Limb (tissue), 2 donors: ENCODE measurements at regions not wholly inside any gene's neighbourhood (a gene's known extent, or its start where the extent isn't known, plus 50 kb on each side); places are given as distances from the start of the nearest gene placed in this dataset.

ENCODE experiments used
- DNase-seq, 2 donors: peaks; one replicate each; pipeline ENCODE4 v3.0.0-alpha.2; 2016; ENCODE audit errors: extremely low spot score in 2 of 2

DNA sequence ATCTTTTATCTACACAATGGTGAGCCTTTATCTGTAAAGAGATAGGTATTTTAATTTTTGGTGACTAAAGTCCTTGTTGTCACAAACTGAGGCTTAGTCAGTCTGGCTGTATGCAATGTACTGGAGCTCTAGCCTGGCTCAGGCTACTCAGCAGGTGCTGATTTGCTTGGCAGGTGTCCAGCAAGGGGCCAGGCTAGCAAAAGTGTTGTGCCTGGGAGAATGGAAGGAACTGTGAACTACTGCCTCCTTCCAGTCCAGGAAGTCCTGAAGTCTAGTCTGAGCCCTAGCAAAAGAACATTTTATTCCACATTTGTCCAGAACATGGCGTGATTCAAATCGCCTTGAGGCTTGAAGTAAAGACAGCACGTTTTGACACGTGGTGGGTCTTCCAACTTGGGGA lies 260.5 kb downstream of the CCDC85A start:
- DNase-seq, result peak; percentile 22 to 59

DNA sequence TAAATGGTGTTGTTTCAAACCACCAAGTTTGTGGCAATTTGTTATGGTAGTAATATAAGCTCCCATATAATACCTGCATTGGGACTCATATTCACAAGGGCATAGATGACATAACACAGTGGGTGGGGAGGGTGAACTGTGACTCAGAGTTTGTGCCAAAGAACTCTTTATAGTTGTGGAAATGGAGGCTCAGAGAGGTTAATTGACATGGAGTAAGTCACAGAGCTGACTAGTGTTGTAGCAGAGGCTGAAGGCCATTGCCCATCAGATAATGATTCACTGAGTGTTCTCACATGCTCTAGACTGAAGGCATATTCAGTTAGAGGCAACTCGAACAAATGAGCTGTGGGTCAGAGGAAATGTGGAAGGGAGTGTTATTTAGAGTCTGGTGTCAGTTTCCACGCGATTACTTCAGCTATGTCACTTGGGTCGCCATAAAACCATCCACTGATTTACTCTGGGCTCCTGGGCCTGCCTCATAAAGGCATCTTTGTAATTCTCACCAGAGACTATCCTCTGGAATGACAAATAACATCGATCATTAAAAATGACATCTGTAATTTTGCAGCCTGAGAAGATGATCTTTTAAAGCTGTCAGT lies 264.7 kb downstream of the CCDC85A start:
- DNase-seq, result no peak

DNA sequence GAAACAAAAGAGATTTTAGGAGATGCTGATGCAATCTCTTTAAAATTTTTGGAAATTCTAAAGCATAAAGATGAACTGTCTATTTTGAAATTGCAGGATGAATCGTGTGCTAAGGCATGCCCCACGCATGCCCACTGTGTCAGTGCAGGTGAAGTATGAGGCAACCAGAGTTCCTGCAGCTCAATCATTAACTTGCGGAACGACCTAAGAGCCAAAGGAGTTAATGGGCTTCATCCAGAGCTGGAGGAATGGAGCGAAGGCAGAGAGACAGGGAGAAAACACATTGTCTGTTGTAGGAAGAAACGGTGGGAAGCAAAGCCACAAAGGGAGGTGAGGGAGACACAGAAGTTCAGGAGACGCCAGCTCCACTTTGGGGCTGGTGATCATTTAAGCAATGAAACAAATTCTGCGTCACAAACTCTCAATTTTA lies 265.2 kb downstream of the CCDC85A start:
- DNase-seq, result no peak

DNA sequence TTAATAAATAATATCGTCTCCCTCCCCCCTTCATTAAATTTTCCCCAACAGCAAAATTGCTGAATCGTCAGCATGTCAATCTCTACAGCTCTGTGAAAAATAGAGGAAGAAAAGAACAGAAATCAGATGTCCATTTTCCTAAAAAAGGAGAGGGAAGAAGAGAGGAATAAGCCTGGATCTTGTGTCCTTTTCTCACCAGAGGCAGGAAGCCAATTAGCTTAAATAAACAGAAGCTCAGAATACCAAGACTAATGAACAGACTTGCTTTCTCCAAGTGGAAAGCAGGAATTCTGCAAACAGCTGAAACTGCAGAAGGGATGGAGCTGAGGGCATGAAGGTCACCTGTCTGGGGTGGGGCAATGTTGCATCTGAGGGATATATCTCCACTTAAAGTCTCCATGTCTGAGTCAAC lies 265.7 kb downstream of the CCDC85A start:
- no peak for DNase-seq

DNA sequence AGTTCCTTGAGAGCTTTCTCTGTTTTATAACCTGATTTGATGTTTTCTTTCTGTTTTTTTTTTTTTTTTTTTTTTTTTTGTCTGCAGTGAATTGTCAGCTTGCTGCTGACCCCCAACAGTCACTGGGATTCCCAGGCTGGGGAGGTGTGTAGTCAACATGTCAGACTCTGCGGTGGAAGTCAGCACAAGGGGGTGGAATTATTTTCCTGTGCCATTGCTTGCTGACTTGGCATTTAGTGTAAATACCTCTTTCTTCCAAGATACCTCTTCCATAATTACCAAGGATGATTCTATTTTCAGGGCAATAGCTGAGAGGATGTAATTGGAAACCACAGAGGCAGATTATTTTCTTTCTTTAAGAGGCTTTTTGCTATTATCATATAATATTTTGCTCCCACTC lies 266.3 kb downstream of the CCDC85A start:
- no peak for DNase-seq

DNA sequence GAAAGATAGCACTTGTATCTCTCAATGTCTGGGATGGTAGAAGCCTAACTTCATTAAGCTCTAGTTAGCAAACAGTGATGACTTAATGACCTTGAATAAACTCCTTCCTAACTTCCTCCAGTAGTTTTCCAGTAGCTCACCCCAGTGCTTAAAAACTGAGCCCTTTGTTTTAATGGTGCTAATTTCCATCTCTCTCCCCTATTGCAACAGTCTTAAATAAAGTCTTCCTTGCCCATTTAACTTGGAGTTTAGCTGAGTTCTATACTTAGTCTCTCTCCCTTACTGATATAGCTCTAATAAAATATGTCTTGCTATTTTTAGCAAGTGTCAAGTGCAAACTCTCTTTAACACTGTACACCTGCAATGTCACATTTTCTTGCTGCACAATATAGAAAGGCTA lies 267.0 kb downstream of the CCDC85A start:
- DNase-seq, result no peak

DNA sequence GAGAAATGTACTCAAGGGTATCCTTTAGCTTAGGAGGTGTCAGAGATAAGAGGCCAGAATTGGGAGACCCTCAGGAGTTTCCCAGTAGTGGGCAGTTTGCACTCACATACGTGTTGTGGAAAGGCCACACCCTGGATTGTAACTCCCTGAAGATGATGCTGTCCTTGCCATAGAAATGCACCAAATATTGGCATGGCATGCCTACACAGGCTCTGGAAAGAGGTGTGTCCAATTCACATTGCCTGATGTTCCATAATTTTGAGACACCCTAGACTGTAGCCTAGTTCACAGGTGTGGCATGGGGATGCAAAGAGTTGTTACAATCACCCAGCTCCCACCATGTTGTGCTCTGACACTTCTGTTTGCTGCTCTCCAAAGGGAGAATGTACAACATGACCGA lies 271.9 kb downstream of the CCDC85A start:
- DNase-seq, result no peak

DNA sequence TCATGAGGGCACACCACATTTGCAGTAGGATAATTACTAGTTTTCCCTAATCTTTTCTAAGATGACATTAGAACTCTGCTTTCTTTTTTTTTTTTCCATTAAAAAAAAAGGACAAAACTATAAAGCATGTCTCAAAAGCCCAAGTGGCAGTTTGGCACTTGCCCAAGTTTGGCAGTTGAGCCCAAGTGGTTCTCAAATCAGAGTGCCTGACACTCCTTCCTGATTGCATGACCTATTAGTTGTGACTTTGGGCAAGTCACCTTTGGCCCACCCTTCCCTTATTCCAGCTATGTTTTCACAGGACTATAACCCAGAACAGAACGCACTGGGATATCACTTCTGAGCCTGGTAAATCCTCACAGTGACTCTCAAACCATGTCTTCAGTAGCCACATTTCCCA lies 273.0 kb downstream of the CCDC85A start:
- DNase-seq, result no peak

DNA sequence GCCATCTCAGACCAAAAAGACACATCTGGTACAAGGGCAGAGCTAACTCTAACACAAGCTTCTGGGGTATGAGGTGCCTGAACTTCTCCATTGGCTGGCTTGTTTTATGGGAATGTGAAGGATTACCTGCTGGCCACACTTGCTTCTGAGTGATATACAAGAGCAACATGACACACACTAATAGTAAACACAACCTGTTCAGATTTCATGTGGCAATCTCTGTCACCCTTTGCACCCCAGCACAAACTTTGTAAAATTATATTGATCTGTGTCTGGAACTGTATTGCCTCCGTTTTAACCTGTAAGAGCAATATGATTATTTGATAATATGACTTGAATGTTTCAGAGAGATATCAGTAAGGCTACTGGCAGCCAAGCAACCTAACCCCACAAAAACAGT lies 276.7 kb downstream of the CCDC85A start:
- no peak for DNase-seq

DNA sequence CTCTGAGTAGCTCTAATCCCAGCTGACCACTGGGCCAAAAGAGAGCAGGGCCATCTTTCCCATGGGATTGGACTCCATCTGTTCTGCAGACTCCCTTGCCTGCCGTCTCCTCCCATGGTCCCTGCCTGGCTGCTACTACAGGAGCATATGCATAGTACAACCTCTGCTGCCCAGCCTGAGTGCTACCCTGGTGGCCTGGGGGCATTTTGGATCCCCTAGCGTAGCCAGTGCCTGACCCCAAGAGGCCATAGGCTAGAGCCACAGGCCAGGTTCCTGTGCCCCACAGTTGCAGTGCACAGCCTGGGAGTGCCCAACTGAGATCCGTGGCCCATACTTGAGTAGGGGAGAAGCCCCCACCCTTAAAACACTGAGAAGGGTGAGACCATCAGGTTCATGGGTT lies 280.3 kb downstream of the CCDC85A start:
- no peak for DNase-seq

DNA sequence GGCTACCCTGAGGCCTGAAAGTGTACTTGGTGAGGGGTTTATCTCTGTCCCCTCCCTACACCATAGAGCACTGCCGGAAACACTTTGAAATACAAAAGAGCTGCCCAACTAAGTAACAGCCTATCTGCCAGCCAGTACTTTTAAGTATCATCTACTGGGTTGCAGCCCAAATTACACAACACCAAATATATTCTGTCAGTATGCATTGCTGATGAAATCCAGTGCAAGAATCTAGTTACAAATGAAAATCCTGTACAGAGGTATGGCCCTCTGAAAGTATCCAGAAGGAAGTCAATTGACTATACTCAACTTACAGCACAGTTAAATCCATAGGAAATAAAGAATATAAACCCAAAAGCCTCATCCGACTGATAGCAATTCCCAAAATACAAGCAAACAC lies 280.8 kb downstream of the CCDC85A start:
- DNase-seq, result no peak

DNA sequence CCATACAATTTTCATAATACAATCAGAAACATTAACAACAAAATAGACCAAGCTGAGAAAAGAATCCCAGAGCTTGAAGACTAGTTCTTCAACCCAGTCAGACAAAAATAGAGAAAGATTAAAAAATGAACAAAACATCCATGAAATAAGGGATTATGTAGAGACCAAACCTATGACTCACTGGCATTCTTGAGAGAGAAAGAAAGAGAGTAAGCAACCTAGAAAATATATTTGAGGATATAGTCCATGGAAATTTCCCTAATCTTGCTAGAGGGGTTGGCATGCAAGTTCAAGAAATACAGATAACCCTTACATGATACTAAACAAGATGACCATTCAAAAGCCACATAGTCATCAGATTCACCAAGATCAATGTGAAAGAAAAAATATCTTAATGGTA lies 281.7 kb downstream of the CCDC85A start:
- DNase-seq, result no peak

DNA sequence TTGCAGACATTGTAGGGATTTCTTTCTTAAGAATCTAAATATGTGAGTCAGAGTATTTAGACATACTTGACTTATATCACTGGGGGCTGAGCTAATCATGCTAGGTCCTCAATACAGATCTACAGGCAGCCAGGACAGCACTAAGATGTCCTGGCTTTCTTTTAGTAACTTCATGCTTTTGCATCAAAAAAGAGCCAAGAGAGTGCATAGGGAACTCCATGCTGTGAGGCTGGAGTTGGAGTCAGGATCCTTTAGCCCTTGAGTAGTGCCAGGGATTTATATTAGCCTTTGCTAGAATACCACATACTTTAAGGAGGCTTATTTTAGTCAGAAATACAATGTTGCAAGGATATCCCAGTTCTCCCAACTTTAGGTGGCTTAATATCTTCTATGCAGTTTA lies 289.7 kb downstream of the CCDC85A start:
- DNase-seq, result no peak

DNA sequence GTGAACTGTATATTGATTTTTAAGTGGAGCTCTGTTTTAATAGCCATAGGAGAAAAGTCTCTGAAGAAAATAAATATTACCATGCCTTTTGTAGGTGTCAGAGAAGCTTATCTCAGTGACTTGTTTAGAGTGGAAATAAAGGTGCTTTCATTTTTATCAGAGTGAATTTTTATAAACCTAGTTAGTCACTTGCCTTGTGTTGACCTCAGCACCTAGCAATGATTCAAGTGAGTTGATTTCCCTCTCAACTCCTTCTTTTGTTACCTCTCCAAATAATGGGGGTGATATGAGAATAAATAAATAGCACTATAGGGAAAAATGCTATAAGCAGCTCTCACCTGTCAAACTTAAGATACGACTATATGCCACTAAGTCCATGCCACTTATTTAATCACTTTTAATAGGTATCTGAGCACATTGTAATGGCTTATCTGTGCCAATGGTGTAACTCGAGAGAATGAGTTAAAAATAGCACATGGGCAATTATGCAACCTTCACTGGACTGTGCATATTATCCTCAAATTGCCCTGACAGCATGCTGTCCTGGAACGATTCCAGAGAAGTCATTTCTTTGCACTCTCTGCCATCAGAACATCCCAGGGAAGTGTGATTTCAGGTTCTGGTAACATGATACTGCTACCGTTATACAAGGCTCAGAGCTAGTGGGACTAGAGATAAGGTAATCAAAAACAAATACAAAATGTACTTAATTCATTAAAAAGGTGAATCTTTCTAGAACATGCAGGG lies 290.8 kb downstream of the CCDC85A start:
- DNase-seq, result no peak

DNA sequence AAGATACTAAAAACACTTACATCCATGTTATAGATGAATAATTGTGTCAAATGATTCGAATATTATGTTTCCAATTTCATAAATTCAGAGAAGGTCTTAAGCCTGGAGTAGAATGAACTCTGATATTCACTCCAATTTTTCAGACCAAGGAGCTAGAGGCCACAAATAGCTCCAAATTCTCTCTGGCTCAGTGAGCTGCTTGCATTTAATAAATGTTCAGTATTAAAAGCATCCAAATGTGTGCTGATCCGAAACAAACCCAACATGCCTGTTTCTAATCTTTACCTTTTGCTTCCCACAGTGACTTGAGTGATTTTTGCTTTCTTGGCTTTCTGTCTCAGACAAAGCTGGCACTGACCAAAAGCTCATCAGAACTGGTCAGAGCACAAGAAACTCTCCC lies 291.4 kb downstream of the CCDC85A start:
- DNase-seq, result no peak

DNA sequence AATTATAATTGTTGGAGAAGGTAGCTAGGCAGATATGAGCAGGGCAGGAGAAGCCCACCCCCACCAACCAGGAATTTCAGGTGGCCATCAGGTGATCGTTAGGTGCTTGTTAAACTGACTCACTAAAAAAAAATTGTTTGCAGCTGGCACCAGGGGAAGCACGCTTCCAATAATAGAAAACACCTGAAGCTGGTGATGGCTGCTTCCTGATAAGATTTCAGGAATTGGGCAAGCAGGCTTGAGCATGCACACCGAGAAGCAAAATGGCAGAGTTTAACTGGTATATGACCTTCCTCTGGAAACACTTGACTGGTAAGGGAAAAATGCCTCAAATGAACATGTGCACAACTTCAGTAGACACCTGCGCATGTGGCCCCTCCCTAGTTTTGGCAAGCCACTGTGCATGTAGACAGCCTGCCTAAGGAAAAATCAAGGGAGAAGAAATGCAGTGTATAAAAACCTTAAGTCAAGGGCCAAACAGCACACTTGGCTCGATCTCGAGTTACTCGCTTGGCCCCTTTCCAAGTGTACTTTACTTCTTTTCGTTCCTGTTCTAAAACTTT lies 292.8 kb downstream of the CCDC85A start:
- DNase-seq, result no peak

DNA sequence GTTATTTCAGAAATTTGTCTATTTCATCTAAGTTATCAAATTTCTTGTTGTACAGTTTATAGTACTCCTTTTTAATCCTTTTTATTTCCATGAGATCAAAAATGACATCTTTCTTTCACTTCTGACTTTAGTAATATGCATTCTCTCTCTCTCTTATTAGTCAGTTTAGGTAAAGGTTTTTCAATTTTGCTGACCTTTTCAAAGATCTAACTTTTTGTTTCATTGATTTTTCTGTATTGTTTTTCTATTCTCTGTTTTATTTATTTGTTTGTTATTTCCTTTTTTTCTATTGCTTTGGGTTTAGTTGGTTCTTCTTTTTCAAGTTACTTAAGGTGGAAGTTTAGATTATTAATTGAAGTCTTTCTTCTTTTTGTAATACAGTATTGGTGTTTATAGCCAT lies 294.2 kb downstream of the CCDC85A start:
- no peak for DNase-seq

DNA sequence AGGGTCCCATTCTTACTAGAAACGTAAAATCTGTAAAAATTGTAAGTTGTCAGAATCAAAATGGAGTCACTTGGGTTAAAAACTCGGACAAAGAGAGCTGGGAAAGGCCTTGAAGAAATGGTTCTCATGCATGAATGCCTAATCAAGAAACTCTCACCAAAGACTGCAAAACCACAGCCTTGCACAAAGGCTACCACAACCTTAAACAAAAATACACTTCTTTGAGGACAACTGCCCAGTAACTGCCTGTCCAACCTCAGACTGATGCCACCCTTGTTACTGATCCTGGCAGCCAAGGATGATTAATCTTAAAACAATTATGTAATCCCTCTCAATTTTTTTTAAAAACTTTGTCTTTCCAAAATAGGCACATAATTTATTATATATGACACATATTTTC lies 299.3 kb downstream of the CCDC85A start:
- DNase-seq, result no peak

DNA sequence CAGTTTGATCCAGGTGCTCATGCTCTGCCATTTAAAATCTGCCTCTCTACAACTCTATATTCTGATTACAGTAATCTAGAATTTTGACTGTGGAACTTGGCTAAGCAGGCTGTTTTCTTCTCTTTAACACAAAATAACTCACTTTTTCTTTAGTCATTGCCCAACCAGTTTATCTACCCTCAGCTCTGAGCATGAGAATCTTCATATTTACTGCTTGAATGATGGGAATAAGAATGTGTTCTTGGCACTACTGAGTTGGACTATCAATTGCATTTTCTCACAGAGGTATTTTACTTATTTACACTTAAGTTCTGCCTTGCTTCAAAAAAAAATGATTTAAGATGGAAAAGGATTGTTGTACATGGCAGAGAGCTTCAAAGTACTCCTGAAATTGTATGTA lies 301.1 kb downstream of the CCDC85A start:
- DNase-seq, result no peak

DNA sequence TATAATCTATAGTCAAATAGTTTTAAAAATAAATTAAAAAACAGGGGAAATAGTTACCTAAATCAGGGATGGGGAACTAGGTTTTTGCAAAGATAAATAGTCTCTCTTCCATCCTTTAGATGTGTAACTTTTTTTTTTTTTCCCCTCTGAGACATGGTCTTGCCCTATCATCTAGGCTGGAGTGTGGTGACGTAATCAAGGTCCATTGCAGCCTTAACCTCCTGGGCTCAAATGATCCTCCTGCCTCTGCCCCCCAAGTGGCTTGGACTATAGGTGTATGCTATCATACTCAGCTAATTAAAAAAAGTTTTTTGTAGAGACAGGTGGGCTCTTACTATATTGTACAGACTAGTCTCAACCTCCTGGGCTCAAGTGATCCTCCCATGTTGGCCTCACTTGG lies 316.5 kb downstream of the CCDC85A start:
- DNase-seq, result no peak

DNA sequence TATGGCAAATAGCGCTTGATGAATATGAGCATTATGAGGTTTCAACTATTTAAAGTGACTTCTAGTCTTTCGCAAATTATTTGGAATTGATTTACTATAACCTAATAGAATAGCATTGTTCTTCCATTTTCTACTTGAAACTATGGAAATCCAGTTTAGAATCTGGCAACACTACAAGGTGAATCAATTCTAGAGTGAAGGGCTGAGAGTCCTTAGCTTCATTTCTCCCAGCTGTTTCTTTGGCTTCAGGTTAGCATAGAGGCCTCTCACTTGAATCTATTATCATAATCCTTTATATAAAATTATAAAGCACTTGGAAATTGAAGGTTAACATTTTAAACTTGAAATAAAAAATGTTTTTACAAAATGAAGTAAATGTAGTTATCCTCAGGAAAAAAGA lies 318.8 kb downstream of the CCDC85A start:
- no peak for DNase-seq

DNA sequence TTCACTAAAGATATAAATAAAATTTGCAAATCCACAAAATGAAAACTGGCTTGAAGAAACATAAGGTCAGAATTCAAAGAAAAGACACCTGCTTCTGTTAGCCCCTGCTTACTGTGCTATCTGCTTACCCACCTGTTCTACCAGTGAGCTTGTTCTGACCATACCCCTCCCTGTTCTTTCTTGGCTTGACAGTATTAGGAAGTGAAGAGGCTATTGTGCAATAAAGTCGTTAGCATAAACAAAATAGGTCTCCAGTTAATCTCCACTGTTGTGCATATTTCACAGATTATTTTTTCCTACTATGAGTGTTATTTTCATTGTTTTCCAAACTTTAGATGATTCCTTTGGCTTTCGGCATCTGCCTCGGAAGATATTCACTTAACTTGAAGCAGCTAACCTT lies 322.1 kb downstream of the CCDC85A start:
- DNase-seq, result no peak

DNA sequence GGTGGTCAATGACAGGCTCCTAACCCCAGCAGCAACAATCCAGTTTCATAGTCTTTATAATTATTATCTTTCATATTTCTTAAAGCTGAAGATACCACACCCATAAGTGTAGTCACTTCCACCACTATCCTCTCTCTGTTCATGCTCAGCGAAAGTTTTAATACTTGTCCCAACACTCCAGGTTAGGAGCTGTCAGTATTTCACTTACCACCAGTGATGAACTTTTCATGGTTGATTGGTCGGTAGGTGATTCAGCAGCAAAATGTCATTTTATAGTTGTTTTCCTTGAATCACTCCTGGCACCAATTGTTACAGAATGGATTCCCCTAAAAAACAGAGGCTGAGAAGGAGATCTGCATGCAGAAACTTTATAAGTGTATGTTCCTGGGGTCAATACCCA lies 324.9 kb downstream of the CCDC85A start:
- DNase-seq, result no peak
